OCI-LY3 (cell line): ENCODE measurements at regions not wholly inside any gene's neighbourhood (a gene's known extent, or its start where the extent isn't known, plus 50 kb on each side); places are given as distances from the start of the nearest gene placed in this dataset.

Source experiments
- H2AFZ ChIP-seq: fragments of 200-600, 300-600 bp; shearing (Covaris generic); 2 replicates; pipeline ENCODE4 v1.6.0; 2014; ENCODE audit warnings: antibody characterized with exemption, low read depth, low read length
- H3K27ac ChIP-seq: fragments of 200-600, 300-600 bp; sonication (generic); 2 replicates; pipeline ENCODE4 v1.5.1; 2014; ENCODE audit warnings: mild to moderate bottlenecking, low read length, moderate library complexity, mixed read lengths
- H3K27me3 ChIP-seq: fragments of 200-600, 300-600 bp; sonication (generic); 2 replicates; pipeline ENCODE4 v1.6.1; 2014; ENCODE audit warnings: low read depth, low read length, mixed read lengths
- H3K36me3 ChIP-seq: fragments of 200-600, 300-600 bp; sonication (generic); replicated peaks from 2 replicates; pipeline ENCODE3; 2014; ENCODE audit warnings: low read depth, low read length, mixed read lengths
- H3K4me1 ChIP-seq: fragments of 300-600, 200-600 bp; sonication (generic); 2 replicates; pipeline ENCODE4 v1.6.1; 2014; ENCODE audit warnings: low read length, mixed read lengths
- H3K4me2 ChIP-seq: fragments of 200-600, 300-600 bp; sonication (generic); 2 replicates; pipeline ENCODE4 v1.6.1; 2014; ENCODE audit warnings: low read length, mixed read lengths
- H3K4me3 ChIP-seq: fragments of 300-600, 200-600 bp; sonication (generic); 2 replicates; pipeline ENCODE4 v1.5.1; 2014; ENCODE audit warnings: antibody characterized with exemption, mild to moderate bottlenecking, low read length, moderate library complexity
- H3K79me2 ChIP-seq: fragments of 300-600, 200-600 bp; shearing (Covaris generic); 2 replicates; pipeline ENCODE4 v1.6.1; 2014; ENCODE audit warnings: mild to moderate bottlenecking, low read length, mixed read lengths
- H3K9ac ChIP-seq: fragments of 300-600, 200-600 bp; shearing (Covaris generic); 2 replicates; pipeline ENCODE4 v1.6.0; 2014; ENCODE audit warnings: mild to moderate bottlenecking, low read length, moderate library complexity
- H3K9me3 ChIP-seq: fragments of 200-600, 300-600 bp; shearing (Covaris generic); 2 replicates; pipeline ENCODE4 v1.6.1; 2014; ENCODE audit warnings: low read length, mixed read lengths; ENCODE audit not compliant: insufficient read depth
- H4K20me1 ChIP-seq: fragments of 200-600, 300-600 bp; sonication (generic); 2 replicates; pipeline ENCODE4 v1.6.1; 2016; ENCODE audit warnings: low read length, mixed read lengths; ENCODE audit not compliant: insufficient read depth
- CTCF ChIP-seq: fragments of 200-600, 300-600 bp; sonication (generic); IDR thresholded peaks from 2 replicates; pipeline ENCODE4 v1.5.1; 2014; ENCODE audit warnings: antibody characterized with exemption, low read length, low read depth
- EZH2phosphoT487 ChIP-seq: fragments of 200-600 bp; shearing (Covaris generic); IDR thresholded peaks from 2 replicates; pipeline ENCODE4 v1.6.1; 2018; ENCODE audit warnings: antibody characterized with exemption, mixed run types, low read depth

- Histone ChIP-seq H3K4me1 (no peaks in the 10 kb centered on the region), H3K79me2 (no peaks in the 10 kb centered on the region), H4K20me1 (no peaks in the 10 kb centered on the region), H3K9ac (no peak overlapping the region), H3K36me3 (no peaks in the 10 kb centered on the region), H3K27ac (no peak overlapping the region), H3K9me3 (no peaks in the 10 kb centered on the region), H3K27me3 (no peaks in the 10 kb centered on the region), H3K4me2 (no peak overlapping the region), H3K4me3 (no peak overlapping the region), H2AFZ (no peak overlapping the region)
- TF ChIP-seq EZH2phosphoT487 (no peak), CTCF (peak; percentile 38)
Measured at GRCh38 chr1:193754732-193755427, 568.5 kb upstream of the B3GALT2 start.

- H3K4me2 ChIP-seq: no peak overlapping the region
- no peak overlapping the region for H3K9ac ChIP-seq
- no peaks in the 10 kb centered on the region for H3K27me3 ChIP-seq
- H3K36me3 ChIP-seq: no peaks in the 10 kb centered on the region
- no peak overlapping the region for H3K4me3 ChIP-seq
- H3K79me2 ChIP-seq: no peaks in the 10 kb centered on the region
- no peaks in the 10 kb centered on the region for H4K20me1 ChIP-seq
- H3K4me1 ChIP-seq: no peaks in the 10 kb centered on the region
- H2AFZ ChIP-seq: no peak overlapping the region
- TF ChIP-seq EZH2phosphoT487: no peak
- TF ChIP-seq CTCF: no peak
- no peak overlapping the region for H3K27ac ChIP-seq
- no peaks in the 10 kb centered on the region for H3K9me3 ChIP-seq
Measured at GRCh38 chr1:193754151-193754550, 567.7 kb upstream of the B3GALT2 start.

GRCh38 chr1:193753038-193753756 lies 566.8 kb upstream of the B3GALT2 start:
- no peak for TF ChIP-seq EZH2phosphoT487
- TF ChIP-seq CTCF: no peak
- H3K4me2 ChIP-seq: no peak overlapping the region
- no peaks in the 10 kb centered on the region for H3K79me2 ChIP-seq
- no peak overlapping the region for H3K4me3 ChIP-seq
- no peak overlapping the region for H3K9ac ChIP-seq
- H3K27ac ChIP-seq: no peak overlapping the region
- no peaks in the 10 kb centered on the region for H3K4me1 ChIP-seq
- no peaks in the 10 kb centered on the region for H3K27me3 ChIP-seq
- no peak overlapping the region; the same call in 1 of the 2 replicates for H2AFZ ChIP-seq
- H3K36me3 ChIP-seq: no peaks in the 10 kb centered on the region
- H3K9me3 ChIP-seq: no peaks in the 10 kb centered on the region
- H4K20me1 ChIP-seq: no peaks in the 10 kb centered on the region

GRCh38 chr1:193749868-193750267 lies 563.5 kb upstream of the B3GALT2 start:
- TF ChIP-seq CTCF (no peak), EZH2phosphoT487 (no peak)
- no peaks in the 10 kb centered on the region for H3K4me1 ChIP-seq

More at GRCh38 chr1:193749868-193750267, 563.5 kb upstream of the B3GALT2 start:
- H3K9me3 ChIP-seq: no peaks in the 10 kb centered on the region
- H3K9ac ChIP-seq: no peak overlapping the region
- H2AFZ ChIP-seq: no peak overlapping the region
- H3K79me2 ChIP-seq: no peaks in the 10 kb centered on the region
- H3K27me3 ChIP-seq: no peaks in the 10 kb centered on the region
- no peak overlapping the region for H3K4me2 ChIP-seq
- no peak overlapping the region for H3K27ac ChIP-seq
- no peaks in the 10 kb centered on the region for H3K36me3 ChIP-seq
- no peaks in the 10 kb centered on the region for H4K20me1 ChIP-seq
- H3K4me3 ChIP-seq: no peak overlapping the region
